Fibroblast of lung (primary cell): ENCODE measurements at regions not wholly inside any gene's neighbourhood (a gene's known extent, or its start where the extent isn't known, plus 50 kb on each side); places are given as distances from the start of the nearest gene placed in this dataset.

Source experiments
- DNase-seq, 2 donors: peaks; one replicate each; pipeline versions ENCODE4 v3.0.0 to v3.0.0-alpha.2; 2010; ENCODE audit warnings: low read depth in 2 of 2
- H2AFZ ChIP-seq: 2 replicates; pipeline ENCODE4 v1.5.1; 2012; ENCODE audit warnings: low read length, control low read depth, inconsistent platforms
- H3K27ac ChIP-seq: 2 replicates; pipeline ENCODE4 v1.5.1; 2011; ENCODE audit warnings: low read length, control low read depth; ENCODE audit not compliant: insufficient read depth
- H3K27me3 ChIP-seq: 2 replicates; pipeline ENCODE4 v1.5.1; 2011; ENCODE audit warnings: mild to moderate bottlenecking, low read length; ENCODE audit not compliant: control insufficient read depth, insufficient read depth
- H3K36me3 ChIP-seq: 2 replicates; pipeline ENCODE4 v1.5.1; 2011; ENCODE audit warnings: low read length; ENCODE audit not compliant: control insufficient read depth, insufficient read depth
- H3K4me1 ChIP-seq: 2 replicates; pipeline ENCODE4 v1.5.1; 2011; ENCODE audit warnings: low read length; ENCODE audit not compliant: control insufficient read depth, insufficient read depth; ENCODE audit errors: extremely low read depth
- H3K4me2 ChIP-seq: 2 replicates; pipeline ENCODE4 v1.5.1; 2011; ENCODE audit warnings: low read length, control low read depth; ENCODE audit not compliant: insufficient read depth; ENCODE audit errors: extremely low read depth
- H3K4me3 ChIP-seq, 4 experiments: fragments of 200-600 bp in 1 of 4; sonication (generic) in 1 of 4; replicated peaks in 1 of 4; 2 replicates each; pipeline ENCODE4 v1.5.1; 2011 to 2016; ENCODE audit warnings: low read length in 4 of 4, low read depth in 3 of 4, mild to moderate bottlenecking in 3 of 4, control low read depth in 2 of 4, inconsistent platforms in 1 of 4, mixed read lengths in 1 of 4; ENCODE audit not compliant: insufficient read depth in 1 of 4; ENCODE audit errors: control extremely low read depth in 1 of 4
- H3K79me2 ChIP-seq: 2 replicates; pipeline ENCODE4 v1.5.1; 2012; ENCODE audit warnings: mild to moderate bottlenecking, low read length, inconsistent platforms; ENCODE audit not compliant: control insufficient read depth, insufficient read depth
- H3K9ac ChIP-seq: 2 replicates; pipeline ENCODE4 v1.5.1; 2011; ENCODE audit warnings: mild to moderate bottlenecking, low read length, control low read depth; ENCODE audit not compliant: insufficient read depth
- H3K9me3 ChIP-seq: 2 replicates; pipeline ENCODE4 v1.5.1; 2012; ENCODE audit warnings: low read depth, low read length; ENCODE audit not compliant: control insufficient read depth, insufficient read depth
- H4K20me1 ChIP-seq: 2 replicates; pipeline ENCODE4 v1.5.1; 2011; ENCODE audit warnings: low read length; ENCODE audit not compliant: control insufficient read depth, insufficient read depth; ENCODE audit errors: extremely low read depth
- EZH2 ChIP-seq: IDR thresholded peaks from 2 replicates; pipeline ENCODE4 v1.5.1; 2012; ENCODE audit warnings: low read length, control low read depth, mild to moderate bottlenecking; ENCODE audit errors: missing control alignments
- TF ChIP-seq, protein P1 (sequence below), 2 donors: IDR thresholded peaks in 1 of 2; conservative IDR thresholded peaks in 1 of 2; 1 replicate in 1 of 2; 2 replicates in 1 of 2; pipeline ENCODE4 v1.5.1; 2011 to 2012; ENCODE audit warnings: low read length in 2 of 2, control low read depth in 1 of 2, inconsistent platforms in 1 of 2, low read depth in 1 of 2, mild to moderate bottlenecking in 1 of 2

DNA sequence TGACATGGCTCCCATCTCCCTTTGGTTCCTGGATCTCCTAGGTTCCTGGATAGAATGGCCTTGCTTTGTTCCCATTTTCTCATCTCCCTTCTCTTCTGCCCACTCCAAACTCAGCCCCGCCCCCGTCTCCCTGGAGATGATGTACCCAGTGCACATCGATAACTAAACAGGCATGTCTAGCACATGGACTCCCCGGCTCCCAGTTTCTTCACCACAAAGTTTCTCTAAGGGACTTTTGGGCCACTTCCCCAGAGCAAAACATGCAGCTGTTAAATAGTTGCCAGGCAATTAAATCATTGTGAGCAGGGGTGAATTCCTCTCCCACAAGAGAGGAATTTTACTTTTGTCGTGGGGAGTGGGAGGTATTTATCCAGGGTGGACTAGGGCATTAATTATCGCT is 259.0 kb downstream of the GADD45G start:
- no peak for DNase-seq
- H4K20me1 ChIP-seq, result no peaks in the 10 kb centered on the region
- H3K36me3 ChIP-seq, result no peaks in the 10 kb centered on the region
- H3K4me2 ChIP-seq, result no peak overlapping the region
- H3K9ac ChIP-seq, result no peak overlapping the region
- H3K27me3 ChIP-seq, result no peaks in the 10 kb centered on the region
- H3K9me3 ChIP-seq, result no peaks in the 10 kb centered on the region
- H2AFZ ChIP-seq, result no peak overlapping the region
- no peak overlapping the region for H3K4me3 ChIP-seq
- no peaks in the 10 kb centered on the region for H3K4me1 ChIP-seq
- H3K79me2 ChIP-seq, result no peaks in the 10 kb centered on the region
- H3K27ac ChIP-seq, result no peak overlapping the region
- TF ChIP-seq, protein P1, sequence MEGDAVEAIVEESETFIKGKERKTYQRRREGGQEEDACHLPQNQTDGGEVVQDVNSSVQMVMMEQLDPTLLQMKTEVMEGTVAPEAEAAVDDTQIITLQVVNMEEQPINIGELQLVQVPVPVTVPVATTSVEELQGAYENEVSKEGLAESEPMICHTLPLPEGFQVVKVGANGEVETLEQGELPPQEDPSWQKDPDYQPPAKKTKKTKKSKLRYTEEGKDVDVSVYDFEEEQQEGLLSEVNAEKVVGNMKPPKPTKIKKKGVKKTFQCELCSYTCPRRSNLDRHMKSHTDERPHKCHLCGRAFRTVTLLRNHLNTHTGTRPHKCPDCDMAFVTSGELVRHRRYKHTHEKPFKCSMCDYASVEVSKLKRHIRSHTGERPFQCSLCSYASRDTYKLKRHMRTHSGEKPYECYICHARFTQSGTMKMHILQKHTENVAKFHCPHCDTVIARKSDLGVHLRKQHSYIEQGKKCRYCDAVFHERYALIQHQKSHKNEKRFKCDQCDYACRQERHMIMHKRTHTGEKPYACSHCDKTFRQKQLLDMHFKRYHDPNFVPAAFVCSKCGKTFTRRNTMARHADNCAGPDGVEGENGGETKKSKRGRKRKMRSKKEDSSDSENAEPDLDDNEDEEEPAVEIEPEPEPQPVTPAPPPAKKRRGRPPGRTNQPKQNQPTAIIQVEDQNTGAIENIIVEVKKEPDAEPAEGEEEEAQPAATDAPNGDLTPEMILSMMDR (conservative IDR thresholded peaks at IDR 0.05 in 1 of 2, IDR thresholded peaks at IDR 0.05 in 1 of 2; ENCODE audit: low read depth in 1 of 2, low read length in 2 of 2), result no peak
- TF ChIP-seq EZH2, result no peak

DNA sequence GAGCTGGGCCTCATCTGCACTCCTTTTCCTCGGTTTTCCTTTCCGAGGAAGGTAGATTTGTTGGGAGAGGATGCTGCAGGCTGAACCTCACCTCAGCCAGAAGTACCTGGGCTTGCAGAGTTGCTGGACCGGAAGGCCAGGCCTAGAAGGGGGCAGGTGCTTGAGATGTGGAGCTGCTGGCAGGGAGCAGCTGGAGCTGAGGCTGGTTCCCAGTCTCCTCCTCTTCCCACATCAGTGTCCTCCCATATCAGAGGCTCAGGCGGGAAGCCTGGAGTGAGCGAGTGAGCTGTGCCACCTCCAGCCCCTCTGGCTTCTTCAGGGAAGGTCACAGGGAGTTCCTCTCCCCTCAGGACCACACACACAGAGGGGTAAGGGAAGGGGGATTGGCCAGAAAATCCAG is 259.4 kb downstream of the GADD45G start:
- H3K4me2 ChIP-seq, result no peak overlapping the region
- H2AFZ ChIP-seq, result no peak overlapping the region
- H3K36me3 ChIP-seq, result no peaks in the 10 kb centered on the region
- H3K4me1 ChIP-seq, result no peaks in the 10 kb centered on the region
- TF ChIP-seq, protein P1 (conservative IDR thresholded peaks at IDR 0.05 in 1 of 2, IDR thresholded peaks at IDR 0.05 in 1 of 2; ENCODE audit: low read depth in 1 of 2, low read length in 2 of 2), result no peak
- TF ChIP-seq EZH2, result no peak
- H3K27me3 ChIP-seq, result no peaks in the 10 kb centered on the region
- no peaks in the 10 kb centered on the region for H3K9me3 ChIP-seq
- no peaks in the 10 kb centered on the region for H4K20me1 ChIP-seq
- no peak for DNase-seq
- no peak overlapping the region for H3K9ac ChIP-seq
- no peak overlapping the region for H3K4me3 ChIP-seq
- no peak overlapping the region for H3K27ac ChIP-seq
- no peaks in the 10 kb centered on the region for H3K79me2 ChIP-seq

DNA sequence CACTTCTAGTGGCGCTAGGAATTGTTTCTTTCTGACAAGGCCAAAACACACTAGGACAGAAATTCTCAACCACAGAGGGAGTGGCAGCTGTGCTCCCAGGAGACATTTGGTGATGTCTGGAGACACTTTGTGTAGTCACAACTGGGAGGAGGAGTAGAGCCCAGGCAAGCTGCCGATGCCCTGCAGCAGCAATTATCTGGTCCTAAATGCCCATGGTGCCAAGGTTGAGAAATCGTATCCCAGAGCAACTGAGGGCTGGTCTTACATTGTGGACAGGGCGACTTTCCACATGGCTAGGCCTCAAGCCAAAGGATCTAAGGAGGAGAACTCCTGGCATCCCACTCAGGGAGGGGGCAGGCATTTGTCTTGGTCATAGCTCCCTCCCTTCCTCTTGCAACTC is 259.9 kb downstream of the GADD45G start:
- Histone ChIP-seq H3K9ac (no peak overlapping the region), H3K4me3 (no peak overlapping the region)
- TF ChIP-seq, protein P1 (conservative IDR thresholded peaks at IDR 0.05 in 1 of 2, IDR thresholded peaks at IDR 0.05 in 1 of 2; ENCODE audit: low read depth in 1 of 2, low read length in 2 of 2), result no peak
- no peak for TF ChIP-seq EZH2

More for the DNA sequence above, 259.9 kb downstream of the GADD45G start:
- Histone ChIP-seq H3K27me3 (no peaks in the 10 kb centered on the region), H2AFZ (no peak overlapping the region), H4K20me1 (no peaks in the 10 kb centered on the region), H3K4me1 (no peaks in the 10 kb centered on the region), H3K4me2 (no peak overlapping the region), H3K9me3 (no peaks in the 10 kb centered on the region), H3K36me3 (no peaks in the 10 kb centered on the region), H3K27ac (no peak overlapping the region), H3K79me2 (no peaks in the 10 kb centered on the region)
- no peak for DNase-seq
